ENCODE measurements at regions not wholly inside any gene's neighbourhood (a gene's known extent, or its start where the extent isn't known, plus 50 kb on each side); places are given as distances from the start of the nearest gene placed in this dataset.
A peak's percentile ranks its signal among the peaks of the same experiment; 100 is the strongest.

DNA sequence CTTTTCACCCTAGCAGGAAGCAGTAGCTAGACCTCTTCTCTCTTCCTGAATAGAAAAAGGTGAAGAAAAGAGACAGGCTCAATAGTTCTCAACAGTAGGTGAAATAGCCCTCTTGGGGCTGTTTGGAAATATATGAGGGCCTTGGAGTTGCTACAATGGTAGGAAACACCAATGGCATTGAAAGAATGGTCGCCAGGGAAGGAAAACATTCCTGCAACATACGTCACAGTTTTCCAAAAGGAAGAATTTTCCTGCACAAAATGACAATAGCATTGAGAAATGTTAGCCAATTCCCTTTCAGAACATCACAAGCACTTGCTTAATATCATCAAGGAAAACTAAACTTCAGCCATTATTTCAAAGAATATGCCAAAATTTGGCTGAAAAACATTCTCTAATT, 484.5 kb downstream of the IGSF11 start:
- DNase-seq, result no peak

DNA sequence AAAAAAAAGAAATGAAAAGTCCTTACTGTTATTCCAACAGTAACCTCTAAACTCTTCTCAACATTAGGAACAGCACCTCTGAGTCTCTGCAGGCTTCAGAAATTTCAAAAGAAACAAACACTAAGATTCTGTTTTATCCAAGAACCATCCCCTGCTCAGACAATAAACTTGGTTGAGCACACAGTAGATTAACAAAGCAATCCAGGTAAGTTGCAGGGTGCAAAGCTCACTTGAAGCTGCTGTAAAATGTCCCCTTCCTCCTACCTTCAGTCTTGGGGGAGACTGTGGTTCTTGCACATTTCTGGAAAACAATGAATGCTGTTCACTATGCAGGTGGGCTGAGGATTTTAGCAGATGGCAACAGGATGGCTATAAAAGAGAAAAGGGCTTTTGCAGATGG, 484.1 kb downstream of the IGSF11 start:
- DNase-seq, result no peak

DNA sequence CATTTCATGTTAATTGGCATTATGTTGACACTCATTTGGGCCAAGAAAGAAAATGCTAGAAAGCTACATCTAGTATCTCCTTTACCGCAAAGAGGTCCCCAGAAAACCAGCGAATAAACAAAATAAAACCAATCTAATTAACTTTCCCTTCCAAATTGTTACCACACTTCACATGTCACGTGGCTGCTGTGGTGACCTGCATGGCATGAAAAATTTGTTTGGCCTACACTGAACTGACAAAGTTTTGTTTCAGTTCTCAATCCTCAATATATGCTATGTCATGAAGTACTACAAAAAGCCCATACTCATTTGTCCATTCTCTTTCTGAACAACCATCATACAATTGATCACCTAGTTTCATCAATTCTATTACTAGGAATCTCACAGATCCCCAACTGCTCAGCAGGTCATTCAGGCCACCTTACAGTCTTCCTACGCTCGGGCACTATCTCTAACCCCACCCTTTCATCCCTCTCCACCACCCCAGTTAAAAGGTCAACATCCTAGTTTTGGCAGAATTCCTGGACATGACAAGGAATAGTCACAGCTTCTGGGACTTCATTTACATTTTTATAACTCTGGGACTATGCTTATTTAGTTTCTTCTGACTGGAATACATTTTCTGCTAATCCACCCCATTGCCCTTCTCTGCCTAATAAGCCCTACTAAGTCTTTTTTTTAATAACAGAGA, 480.4 kb downstream of the IGSF11 start:
- DNase-seq, result no peak

DNA sequence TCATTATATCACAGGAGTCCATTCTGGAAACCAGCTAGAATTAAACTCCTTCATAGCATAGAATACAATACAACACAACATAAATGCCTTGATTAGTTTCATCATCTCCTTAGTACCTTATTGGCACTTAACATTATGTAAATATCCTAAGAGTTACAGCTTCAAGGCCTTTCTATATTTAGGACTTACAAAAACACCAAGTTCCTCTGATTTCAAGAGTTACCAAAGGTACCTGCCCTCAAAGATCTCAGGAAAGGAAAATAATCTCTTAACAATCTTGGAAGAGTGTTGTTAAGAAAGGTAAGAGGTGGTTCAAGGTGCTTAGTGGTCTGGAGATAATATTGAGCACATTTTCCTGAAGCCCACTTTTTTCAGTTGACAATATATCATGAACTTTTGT, 477.7 kb downstream of the IGSF11 start:
- no peak for DNase-seq

DNA sequence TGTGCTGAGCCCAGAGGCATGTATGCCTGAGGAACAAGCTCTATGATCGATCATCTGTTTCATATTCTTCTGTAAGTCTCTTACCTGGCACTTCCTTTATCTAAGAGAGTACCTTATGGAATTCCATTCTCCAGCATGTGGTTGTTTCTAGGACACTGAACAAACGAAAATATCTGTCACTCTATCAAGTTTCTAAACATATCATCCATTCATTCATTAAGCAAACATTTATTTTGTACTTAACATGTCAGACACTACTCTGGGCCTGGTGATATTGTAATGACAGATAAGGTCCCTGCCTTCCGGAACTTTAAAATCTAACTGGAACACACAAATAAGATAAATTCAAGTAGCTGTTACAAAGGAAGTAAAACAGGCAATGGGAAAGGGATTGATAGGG, 477.1 kb downstream of the IGSF11 start:
- DNase-seq, result no peak

DNA sequence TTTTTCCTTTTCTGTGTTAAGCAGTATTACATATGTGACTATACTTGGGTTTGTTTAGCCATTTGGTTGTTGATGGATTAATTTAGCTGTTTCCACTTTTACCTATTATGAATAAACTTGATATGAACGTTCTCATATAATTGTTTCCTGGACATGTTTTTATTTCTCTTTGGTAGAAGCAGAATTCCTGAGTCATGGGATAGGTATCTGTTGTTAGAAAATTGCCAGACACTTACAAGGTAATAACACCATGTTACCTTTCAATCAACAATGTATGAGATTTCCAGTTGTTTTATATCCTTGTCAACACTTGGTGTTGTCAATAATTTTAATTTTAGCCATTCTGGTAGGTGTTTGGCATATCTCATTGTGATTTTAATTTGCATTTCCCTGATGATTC, 475.4 kb downstream of the IGSF11 start:
- DNase-seq, result no peak

DNA sequence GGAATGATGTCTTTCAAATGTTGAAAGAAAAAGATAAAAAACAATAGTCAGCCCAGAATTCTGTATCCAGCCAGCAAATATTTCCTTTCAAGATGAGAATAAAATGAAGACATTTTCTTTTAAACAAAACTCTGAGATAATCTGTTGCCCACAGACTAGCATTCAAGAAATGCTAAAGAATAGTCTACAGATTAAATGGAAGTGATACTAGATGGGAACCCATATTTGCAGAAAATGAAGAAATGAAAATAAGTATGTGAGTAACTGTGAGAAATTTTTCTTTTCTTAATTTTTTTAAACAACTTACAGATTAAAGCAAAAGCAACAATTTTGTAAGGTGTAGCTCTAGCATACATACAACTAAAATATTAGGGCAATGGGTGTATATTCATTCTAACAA, 469.8 kb downstream of the IGSF11 start:
- no peak for DNase-seq

DNA sequence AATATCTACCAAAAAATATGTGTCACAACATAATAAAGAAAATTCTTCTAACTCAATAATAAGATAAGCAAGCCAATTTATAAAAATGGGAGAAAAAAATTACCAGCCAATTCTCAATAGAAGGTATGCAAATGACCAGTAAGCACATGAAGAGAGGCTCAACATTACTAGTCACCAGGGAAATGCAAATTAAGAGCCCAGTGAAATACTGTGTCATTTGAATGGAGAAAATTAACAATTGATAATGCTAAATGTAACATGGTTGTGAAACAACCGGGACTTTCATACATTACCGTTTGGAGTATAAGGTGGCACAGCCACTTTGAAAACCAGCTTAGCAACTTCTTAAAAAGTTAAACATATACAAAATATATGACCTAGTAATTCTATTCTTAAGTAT, 460.7 kb downstream of the IGSF11 start:
- DNase-seq, result no peak

DNA sequence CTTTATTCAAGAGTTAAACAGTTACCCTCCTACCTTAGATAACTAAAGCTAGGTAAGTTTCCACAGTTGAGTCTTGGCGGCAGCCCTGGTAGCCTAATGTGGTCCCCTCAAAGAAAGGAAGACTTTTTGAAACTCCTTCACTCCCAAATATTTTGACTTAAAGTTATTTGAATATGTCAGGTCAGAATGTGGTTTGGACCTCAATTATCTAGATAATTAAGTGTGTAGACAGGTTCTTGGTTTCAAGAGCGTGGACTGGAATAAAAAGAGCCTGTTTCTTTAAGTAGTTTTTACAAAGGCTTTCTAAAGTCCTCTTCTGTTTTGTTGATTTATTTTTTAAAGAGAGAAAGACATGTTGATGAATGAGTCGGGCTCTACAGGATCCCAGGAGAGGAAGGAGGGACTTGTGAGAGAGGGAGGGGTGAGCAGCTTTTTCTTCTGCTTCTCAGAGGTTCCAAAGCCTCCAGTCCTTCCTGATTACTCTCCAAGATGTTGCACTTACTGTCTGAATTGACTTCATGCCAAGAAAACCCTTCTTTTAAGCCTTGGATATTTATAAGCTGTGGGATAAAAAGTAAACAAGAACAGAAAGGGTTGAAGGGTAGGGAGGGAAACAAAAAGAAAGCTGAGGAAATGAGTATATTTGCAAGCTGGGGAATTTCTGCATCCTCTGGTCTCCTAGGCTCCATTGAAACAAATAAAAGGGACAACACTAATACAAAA, 457.4 kb downstream of the IGSF11 start:
- DNase-seq, result no peak

DNA sequence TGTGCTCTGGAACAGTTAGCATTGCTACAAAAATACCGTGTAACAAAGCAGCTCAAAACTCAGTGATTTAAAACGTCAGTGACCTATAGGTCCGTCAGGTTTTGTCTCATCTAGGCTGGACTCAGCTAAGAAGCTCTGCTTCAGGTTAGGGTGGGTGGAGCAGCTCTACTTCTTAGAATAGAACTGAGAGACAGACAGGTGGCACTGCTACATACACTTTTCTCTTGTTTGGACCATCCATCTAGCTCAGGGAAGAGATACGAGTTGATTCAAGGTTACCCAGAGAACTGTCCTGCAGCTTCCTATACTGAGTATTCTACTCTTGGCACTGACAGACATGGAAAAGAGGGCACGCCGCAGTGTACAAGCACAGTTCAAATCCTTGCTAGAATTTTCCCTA, 456.1 kb downstream of the IGSF11 start:
- no peak for DNase-seq

DNA sequence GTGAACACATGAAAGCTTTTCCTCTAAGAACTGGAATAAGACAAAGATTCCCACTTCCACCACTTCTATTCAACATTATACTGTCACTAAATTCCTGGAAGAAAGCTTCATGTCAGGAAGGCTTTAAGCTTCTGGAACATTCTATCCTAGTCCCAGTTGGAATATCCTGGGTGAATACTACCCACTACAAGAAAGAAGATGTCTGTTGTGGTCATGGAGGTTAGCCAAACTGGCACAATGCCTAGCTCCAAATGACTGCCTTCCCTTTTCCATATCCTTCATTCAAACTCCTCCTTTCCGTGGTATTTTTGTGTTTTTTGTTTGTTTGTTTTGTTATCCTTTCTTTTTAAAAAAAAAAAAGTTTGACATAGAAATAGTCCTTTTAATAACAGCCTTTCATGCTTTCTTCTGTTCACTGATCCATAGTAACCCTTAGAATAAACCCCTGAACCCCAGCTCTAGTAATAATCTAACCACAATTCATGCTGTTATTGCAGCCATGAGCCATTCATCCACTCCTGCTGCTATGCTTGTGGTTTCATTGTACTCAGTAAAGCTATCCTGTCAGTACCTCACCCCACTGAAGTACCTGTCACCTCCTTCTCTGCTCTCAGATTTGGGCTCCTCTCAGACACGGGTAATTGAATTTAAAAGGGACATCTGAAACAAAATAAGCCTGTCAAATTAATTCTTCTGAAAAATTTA, 447.5 kb downstream of the IGSF11 start:
- DNase-seq, result no peak

DNA sequence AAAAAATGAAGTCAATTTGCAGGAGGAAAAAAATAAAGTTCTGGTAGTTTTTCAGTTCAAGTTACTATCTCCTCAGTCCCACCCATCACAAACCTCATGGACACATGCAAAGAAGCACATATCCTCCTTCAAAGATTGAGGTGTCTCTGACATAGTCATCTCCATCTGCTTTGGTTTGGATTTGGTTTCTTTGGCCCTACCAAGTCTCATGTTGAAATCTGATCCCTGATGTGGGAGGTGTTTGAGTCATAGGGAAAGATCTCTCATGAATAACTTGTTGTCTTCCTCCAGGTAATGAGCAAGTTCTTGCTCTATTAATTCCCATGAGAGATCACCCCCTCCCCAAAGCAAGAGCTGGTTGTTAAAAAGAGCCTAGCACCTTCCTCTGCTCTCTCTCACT, 446.8 kb downstream of the IGSF11 start:
- no peak for DNase-seq

DNA sequence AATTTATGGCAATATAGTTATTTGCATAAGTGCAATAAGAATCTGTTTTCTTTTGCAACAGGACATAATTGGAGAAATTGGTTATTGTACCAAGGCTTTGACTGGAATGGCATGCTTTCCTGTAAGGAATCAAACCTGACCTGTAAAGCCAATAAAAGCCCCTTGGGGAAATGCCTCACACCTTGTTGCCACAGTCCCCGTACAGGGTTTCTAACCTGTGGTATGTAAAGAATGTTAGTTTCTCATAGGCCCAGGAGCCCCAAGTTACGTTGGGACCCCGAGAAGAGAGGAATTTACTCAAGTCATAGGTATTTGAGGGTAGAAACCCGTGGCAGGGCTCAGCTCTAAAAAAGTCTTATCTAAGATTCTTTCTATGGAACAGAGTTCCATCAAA, 441.4 kb downstream of the IGSF11 start:
- no peak for DNase-seq

DNA sequence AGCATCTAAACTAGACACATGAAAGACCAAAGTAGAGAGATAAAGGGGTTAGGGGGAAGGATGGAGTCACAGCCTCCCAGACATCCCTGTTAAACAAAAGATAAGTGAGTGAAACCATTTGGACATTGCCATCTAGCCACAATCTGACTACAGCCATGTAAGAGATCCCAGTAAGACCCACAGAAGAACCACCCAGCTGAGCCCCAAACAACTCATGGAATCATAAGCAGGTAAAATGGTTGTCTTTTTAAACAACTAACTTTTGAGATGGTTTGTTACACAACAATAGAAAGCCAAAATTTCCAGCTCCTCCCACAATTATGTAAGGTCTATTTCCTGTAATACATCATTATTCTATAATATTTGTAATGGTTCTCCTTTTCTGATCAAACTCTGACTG, 437.5 kb downstream of the IGSF11 start:
- no peak for DNase-seq

DNA sequence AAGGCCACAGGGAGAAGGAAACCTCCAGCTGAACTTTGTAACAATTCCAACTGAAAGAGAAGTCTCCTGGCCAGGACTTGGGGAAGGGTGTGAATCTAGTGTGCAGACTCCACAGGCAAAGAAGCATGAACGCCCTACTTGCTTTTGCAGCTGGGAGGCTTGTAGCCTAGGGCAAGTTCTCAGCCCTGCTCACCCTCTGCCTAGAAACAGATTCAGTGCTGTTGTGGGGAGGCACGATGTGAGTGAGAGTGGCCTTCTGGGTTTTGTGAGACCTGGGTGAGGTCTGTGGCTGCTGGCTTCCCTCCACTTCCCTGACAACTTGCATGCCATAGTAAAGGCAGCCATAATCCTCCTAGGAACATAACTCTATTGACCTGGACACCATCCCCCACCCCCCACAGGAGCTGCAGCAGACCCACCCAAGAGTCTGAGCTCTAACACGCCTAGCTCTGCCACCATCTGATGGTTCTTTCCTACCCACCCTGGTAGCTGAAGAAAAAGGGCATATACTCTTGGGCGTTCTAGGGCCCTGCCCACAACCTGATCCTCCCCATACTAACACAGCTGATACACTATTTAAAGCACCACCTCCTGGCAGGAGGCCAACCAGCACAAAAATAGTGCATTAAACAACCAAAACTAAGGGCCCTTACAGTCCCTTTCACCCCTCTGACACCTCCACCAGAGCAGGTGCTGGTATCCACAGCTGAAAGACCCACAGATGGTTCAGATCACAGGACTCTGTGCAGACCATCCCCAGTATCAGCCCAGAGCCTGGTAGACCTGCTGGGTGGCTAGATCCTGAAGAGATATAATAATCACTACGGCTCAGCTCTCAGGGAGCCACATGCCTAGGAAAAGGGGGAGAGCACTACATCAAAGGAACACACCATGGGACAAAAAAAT, 426.5 kb downstream of the IGSF11 start:
- no peak for DNase-seq

DNA sequence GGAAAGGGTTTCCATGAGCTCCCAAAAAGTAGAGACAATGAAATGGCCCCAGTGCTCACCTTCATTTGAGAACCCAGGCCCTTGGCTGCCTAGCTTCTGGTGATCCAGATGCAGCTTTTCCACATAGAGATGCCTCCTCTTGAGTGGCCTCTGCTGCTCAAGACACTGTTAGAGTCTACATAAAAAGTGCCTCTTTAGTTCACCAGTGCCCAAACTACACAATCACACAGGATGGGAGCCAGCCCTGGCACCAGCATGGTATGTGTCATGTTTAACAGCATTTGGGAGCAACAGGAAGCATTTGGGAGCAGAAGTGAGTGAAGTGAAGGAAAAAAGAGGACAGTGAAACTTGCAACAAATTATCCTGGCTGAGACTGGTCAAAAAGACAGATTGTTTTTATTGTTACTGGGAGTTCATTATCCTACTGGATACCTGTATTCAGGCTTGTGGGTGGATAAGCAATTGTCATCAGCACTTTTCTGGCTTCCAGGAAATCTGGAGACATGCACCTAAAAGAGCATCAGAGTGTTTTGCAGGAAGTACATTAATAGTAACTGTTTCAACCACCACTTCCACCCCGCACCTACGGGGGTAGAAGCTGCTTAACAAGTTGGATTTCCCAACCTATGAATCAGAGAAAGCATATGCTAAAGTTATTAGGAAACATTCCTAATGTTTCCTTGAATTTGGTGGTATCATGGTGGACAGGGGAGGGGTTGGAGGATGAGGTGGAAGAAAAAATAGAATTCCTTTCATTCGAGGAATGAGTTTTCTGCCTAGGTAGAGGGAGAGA, 416.2 kb downstream of the IGSF11 start:
- no peak for DNase-seq

DNA sequence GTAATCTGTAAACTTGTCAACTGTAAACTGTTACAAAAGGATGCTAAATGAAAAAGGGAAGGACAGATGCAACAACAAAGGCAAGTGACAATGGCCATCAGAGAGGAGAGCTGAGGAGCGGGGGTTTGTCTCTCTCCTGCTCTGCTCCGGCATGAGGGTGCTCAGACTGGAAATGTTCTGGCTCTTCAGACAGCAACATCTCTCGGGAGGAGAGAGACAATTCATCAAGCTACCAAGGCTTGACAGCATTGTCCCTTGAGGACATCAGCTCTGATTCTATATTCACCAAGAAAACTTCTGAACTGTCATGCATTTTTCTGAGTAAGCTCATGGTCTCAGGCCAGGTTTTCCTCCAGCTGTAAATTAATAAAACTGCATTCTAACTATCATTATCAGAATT, 408.2 kb downstream of the IGSF11 start:
- DNase-seq, result no peak

DNA sequence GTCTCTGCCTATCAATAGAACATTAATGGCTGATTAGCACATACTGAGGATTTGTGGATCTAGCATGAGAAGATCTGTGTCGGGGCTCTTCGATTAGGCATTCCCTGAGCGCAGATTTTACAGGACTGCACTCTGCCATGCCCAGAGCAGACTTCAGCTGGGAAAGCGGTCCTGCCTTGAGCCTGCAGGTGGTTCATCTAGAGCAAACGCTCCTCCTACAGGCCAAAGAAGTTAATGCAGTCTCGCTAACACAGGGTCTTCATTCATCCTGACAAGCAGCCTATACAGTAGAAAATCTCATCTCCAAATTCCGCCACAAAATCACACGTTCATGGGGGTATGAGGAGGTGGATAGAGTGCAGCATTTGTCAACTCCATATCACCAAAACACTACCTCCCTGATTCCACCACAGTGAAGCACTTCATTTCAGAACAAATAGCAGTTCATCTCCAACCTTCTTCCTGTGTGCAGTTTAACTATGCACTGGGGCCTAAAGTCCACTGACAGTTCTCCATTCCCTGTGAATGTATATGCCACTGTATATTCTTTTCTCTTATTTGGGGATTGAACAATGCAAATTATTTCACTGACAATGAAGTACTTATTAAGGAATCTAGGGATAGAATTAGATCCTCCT, 405.8 kb downstream of the IGSF11 start:
- DNase-seq, result peak; percentile 25 to 42

DNA sequence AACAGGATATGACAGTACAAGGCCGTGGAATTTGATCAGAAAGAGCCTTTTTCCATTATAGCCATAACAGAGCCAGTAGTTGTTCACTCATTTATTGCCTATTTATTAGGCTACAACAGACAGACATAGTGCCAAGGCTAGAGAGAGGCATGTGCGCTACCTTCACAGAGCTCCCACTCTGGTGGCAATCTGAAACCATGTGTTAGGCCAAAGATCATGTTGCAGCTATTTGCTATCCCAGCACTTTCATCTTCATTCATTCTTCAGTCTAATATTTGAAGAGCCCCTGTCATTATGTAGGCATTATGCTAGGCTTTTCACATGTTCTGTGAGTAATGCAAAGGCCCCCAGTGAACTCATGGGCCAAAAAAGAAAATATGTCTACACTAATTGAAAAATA, 404.8 kb downstream of the IGSF11 start:
- no peak for DNase-seq

DNA sequence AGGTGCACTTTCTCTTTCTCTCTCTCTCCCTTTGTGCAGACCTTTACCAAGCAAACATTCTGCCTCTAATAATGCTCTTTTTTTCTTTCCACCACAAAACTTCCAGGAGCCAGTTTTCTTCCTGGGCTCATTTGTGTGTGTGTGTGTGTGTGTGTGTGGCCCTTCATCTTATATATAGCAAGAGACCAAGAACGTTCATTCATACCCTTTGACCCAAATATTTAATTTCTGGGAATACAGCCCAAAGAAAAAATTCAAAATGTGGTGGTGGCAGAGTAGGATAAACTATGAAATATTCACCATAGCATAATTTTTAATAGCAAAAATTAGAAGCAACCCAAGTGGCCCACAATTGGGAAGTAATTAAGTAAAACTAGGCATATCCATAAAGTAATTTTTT, 398.9 kb downstream of the IGSF11 start:
- DNase-seq, result no peak

DNA sequence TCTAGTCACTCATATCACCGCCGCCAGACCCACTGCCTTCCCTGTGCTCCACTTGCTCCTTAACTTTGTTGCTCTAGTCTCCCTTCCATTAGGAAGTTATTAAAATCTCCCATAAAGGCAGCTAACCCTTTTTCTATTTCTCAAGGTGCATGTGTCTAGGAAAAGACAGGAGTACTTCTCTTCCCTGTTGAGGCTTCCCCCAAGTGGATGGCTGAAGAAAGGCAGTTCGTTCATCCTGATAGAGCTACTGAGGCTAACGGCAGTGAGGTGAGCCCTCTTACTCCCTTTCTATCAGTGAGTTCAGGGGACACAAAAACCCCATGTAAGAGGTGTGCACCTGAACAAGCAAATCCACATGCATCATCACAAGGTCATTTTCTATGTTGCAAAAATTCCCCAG, 397.8 kb downstream of the IGSF11 start:
- DNase-seq, result no peak

DNA sequence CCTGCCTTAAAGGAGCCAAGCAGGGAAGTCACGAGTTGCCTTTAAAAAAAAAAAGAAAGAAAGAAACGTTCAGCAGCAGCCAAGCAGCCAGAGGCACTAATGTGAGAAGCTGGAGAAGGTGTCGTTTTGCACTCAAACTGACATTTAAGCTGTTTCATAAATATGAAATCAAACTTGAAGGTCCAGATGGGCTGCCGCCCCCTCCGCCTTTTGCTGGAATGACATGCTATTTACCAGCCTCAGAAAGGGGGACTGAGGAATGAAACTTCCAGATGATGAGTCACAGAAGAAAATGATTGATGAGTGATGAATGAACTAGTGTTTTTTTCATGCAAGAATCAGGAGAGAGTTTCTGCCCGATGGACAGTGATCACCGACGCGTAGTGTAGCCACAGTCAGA, 396.8 kb downstream of the IGSF11 start:
- DNase-seq, result no peak

Measured in activated T-cell treated with anti-CD3 and anti-CD28 coated beads, Interleukin-2, amount 50 U/mL, for 48 hours (primary cell).